Upper lobe of left lung (tissue), 4 donors: ENCODE measurements at regions not wholly inside any gene's neighbourhood (a gene's known extent, or its start where the extent isn't known, plus 50 kb on each side); places are given as distances from the start of the nearest gene placed in this dataset.

Experiments
- CTCF ChIP-seq, 6 experiments: fragments of 450-650 bp in 4 of 6; fragments of 200-600 bp in 2 of 6; sonication (generic) in 2 of 6; IDR thresholded peaks; one replicate each; pipeline ENCODE4 v1.5.1; 2016 to 2019; ENCODE audit warnings: antibody characterized with exemption in 6 of 6
- EP300 ChIP-seq, 4 donors: sonication (generic); formaldehyde crosslinking; IDR thresholded peaks; one replicate each; pipeline ENCODE4 v1.5.1; 2017; ENCODE audit warnings: antibody characterized with exemption in 4 of 4, control low read depth in 2 of 4

GRCh38 chr4:187378441-187378840 lies 617.1 kb upstream of the ZFP42 start:
- TF ChIP-seq CTCF (IDR thresholded peaks at IDR 0.05), result no peak
- TF ChIP-seq EP300 (IDR thresholded peaks at IDR 0.05), result no peak
